22Rv1 (cell line): ENCODE measurements at regions not wholly inside any gene's neighbourhood (a gene's known extent, or its start where the extent isn't known, plus 50 kb on each side); places are given as distances from the start of the nearest gene placed in this dataset.

ENCODE experiments used
- H3K27ac ChIP-seq: fragments of 450-650 bp; 2 replicates; pipeline ENCODE4 v1.5.1; 2017
- CTCF ChIP-seq: fragments of 450-650 bp; IDR thresholded peaks from 2 replicates; pipeline ENCODE4 v1.5.1; 2017; ENCODE audit warnings: mild to moderate bottlenecking
- ZFX ChIP-seq: fragments of 450-650 bp; IDR thresholded peaks from 2 replicates; pipeline ENCODE4 v1.6.1; 2017; ENCODE audit warnings: antibody characterized with exemption, borderline replicate concordance

DNA sequence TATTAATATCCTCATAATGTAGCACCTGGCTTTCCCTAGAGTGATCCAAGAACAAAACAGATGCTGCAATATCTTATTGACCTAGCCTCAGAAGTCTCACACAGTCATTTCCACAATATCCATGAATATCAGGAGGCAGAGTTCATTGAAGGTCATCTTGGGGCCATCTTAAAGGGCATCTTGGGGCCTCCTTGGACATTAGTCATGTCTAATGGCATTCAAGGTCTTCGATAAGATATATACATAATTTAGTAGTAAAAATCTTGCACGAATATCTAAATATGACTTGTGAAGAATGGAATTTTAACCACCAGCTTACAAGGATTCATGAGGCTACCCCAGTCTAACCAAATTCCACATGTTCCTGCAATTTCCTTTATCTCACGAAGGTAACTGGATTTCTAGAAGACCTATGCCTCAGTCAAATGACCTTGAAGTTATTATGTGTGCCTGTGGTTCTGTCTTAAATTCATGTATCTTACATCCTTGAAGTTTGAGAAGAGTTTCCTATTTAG lies 163.6 kb upstream of the SPEF2 start:
- no peak overlapping the region for H3K27ac ChIP-seq
- TF ChIP-seq CTCF (no peak), ZFX (no peak)

GRCh38 chr5:35443803-35444595 lies 173.7 kb upstream of the SPEF2 start:
- H3K27ac ChIP-seq, result peak overlapping the region; percentile 5; the same call in 1 of the 2 replicates
- TF ChIP-seq CTCF (peak; percentile 11; the same call in 1 of the 2 replicates), ZFX (no peak)

DNA sequence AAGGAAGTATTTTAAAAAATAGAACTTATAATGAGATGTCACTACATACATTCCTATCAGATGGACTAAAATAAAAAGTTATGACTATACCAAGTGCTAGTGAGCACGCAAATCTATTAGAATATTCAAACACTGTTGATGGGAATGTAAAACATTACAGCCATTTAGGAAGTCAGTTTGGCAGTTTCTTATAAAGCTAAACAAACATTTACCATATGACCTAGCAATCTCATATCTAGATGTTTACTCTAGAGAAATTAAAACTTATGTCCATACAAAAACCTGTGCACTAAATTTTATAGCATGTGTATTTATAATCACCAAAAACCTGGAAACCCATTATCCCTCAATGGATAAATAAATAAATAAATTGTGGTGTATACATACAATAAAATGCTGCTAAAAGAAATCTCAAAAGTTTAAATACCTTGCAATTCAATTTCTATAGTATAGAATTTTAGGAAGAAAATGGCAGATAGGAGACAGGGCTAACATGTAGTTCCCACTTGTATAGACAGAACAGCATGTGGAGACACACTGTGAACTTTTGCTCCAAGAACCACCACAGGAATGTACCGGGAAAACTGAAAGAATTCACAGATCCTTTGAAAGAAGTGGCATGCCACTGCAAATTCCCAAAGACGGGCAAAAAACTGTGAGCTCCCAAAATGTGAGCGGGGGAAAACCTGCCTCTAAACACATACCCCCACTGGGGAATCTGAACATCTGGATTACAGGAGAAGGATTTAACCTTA lies 174.6 kb upstream of the SPEF2 start:
- H3K27ac ChIP-seq, result peak overlapping the region; percentile 5; the same call in 1 of the 2 replicates
- no peak for TF ChIP-seq ZFX
- no peak for TF ChIP-seq CTCF

GRCh38 chr5:35440409-35440808 lies 177.3 kb upstream of the SPEF2 start:
- no peak overlapping the region for H3K27ac ChIP-seq
- TF ChIP-seq CTCF, result no peak
- no peak for TF ChIP-seq ZFX

DNA sequence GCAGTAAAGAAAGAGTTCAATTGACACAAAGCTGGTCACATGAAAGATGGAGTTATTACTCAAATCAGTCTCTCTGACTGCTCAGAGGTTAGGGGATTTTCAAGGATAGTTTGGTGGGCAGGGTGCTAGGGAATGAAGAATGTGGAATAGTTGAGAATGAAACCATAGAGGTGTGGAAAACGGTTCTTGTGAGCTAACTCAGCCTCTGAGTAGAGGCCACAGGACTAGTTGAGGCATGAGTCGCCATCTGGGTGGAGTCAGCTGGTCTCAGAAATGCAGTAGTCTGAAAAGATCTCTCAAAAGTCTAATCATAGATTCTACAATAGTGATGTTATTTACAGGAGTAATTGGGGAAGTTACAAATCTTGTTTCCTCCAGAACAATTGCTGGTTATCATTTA lies 178.9 kb upstream of the SPEF2 start:
- no peak overlapping the region for H3K27ac ChIP-seq
- TF ChIP-seq ZFX (no peak), CTCF (no peak)

DNA sequence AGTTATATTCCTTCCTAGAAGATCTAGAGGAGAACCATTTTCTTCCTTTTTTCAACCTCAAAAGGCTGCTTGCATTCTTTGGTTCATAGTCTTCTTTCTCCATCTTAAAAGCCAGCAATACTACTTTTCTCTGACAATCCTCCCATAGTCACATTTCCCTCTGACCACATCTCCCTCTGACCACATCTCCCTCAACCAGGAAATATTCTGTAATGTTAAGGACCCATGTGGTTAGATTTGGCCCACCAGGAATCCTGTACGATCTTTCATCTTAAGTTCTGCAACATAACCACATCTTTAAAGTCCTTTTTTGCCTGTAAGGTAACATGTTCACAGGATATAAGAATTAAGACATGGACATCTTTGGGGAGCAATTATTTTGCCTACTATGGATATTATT lies 179.4 kb upstream of the SPEF2 start:
- TF ChIP-seq ZFX (no peak), CTCF (no peak)
- no peak overlapping the region for H3K27ac ChIP-seq
